ENCODE measurements at regions not wholly inside any gene's neighbourhood (a gene's known extent, or its start where the extent isn't known, plus 50 kb on each side); places are given as distances from the start of the nearest gene placed in this dataset.

- TF ChIP-seq CTCF (IDR thresholded peaks at IDR 0.05; ENCODE audit: low read depth, low read length), result no peak
- Histone ChIP-seq H3K9me3 (ENCODE audit: low read depth) (no peaks in the 10 kb centered on the region), H3K4me3 (no peak overlapping the region), H3K4me1 (ENCODE audit: low read depth) (peaks cover 2% of the 10 kb centered on the region), H3K27ac (no peak overlapping the region), H3K36me3 (no peaks in the 10 kb centered on the region), H3K27me3 (no peaks in the 10 kb centered on the region)
- no peak for DNase-seq (ENCODE audit: low read depth in 1 of 2, low spot score in 1 of 2)
Measured at GRCh38 chr2:199136242-199136641, 321.5 kb downstream of the SATB2 start.

- H3K4me1 ChIP-seq (ENCODE audit: low read depth), result peaks cover 9% of the 10 kb centered on the region
- H3K36me3 ChIP-seq, result no peaks in the 10 kb centered on the region
- H3K4me3 ChIP-seq, result no peak overlapping the region
- H3K27me3 ChIP-seq, result no peaks in the 10 kb centered on the region
- H3K27ac ChIP-seq, result no peak overlapping the region
- H3K9me3 ChIP-seq (ENCODE audit: low read depth), result no peaks in the 10 kb centered on the region
- TF ChIP-seq CTCF (IDR thresholded peaks at IDR 0.05; ENCODE audit: low read depth, low read length), result no peak
- DNase-seq (ENCODE audit: low read depth in 1 of 2, low spot score in 1 of 2), result no peak
Measured at GRCh38 chr2:199131876-199132275, 325.9 kb downstream of the SATB2 start.

- Histone ChIP-seq H3K4me1 (ENCODE audit: low read depth) (peaks cover 9% of the 10 kb centered on the region), H3K4me3 (no peak overlapping the region), H3K27ac (no peak overlapping the region), H3K36me3 (no peaks in the 10 kb centered on the region), H3K9me3 (ENCODE audit: low read depth) (no peaks in the 10 kb centered on the region), H3K27me3 (no peaks in the 10 kb centered on the region)
- no peak for TF ChIP-seq CTCF (IDR thresholded peaks at IDR 0.05; ENCODE audit: low read depth, low read length)
- DNase-seq (ENCODE audit: low read depth in 1 of 2, low spot score in 1 of 2), result peak in 1 of 2 donors; percentile 28
Measured at GRCh38 chr2:199131136-199131655, 326.5 kb downstream of the SATB2 start.

GRCh38 chr2:199130501-199130900, 327.2 kb downstream of the SATB2 start:
- peaks cover 9% of the 10 kb centered on the region for H3K4me1 ChIP-seq (ENCODE audit: low read depth)
- no peaks in the 10 kb centered on the region for H3K27me3 ChIP-seq
- H3K36me3 ChIP-seq, result no peaks in the 10 kb centered on the region
- no peak overlapping the region for H3K27ac ChIP-seq
- no peak overlapping the region for H3K4me3 ChIP-seq
- TF ChIP-seq CTCF (IDR thresholded peaks at IDR 0.05; ENCODE audit: low read depth, low read length), result no peak
- H3K9me3 ChIP-seq (ENCODE audit: low read depth), result no peaks in the 10 kb centered on the region
- DNase-seq (ENCODE audit: low read depth in 1 of 2, low spot score in 1 of 2), result no peak

GRCh38 chr2:199128476-199129229, 329.1 kb downstream of the SATB2 start:
- Histone ChIP-seq H3K4me3 (no peak overlapping the region), H3K4me1 (ENCODE audit: low read depth) (peaks cover 9% of the 10 kb centered on the region), H3K9me3 (ENCODE audit: low read depth) (no peaks in the 10 kb centered on the region), H3K36me3 (no peaks in the 10 kb centered on the region), H3K27ac (no peak overlapping the region), H3K27me3 (no peaks in the 10 kb centered on the region)
- DNase-seq (ENCODE audit: low read depth in 1 of 2, low spot score in 1 of 2), result no peak
- no peak for TF ChIP-seq CTCF (IDR thresholded peaks at IDR 0.05; ENCODE audit: low read depth, low read length)

Measured in cardiac muscle cell (in vitro differentiated cells and primary cell).